ENCODE measurements at regions not wholly inside any gene's neighbourhood (a gene's known extent, or its start where the extent isn't known, plus 50 kb on each side); places are given as distances from the start of the nearest gene placed in this dataset.

- no peak for TF ChIP-seq CEBPB (IDR thresholded peaks at IDR 0.05; ENCODE audit: low read depth, low read length)
- no peak for TF ChIP-seq MAFK (IDR thresholded peaks at IDR 0.05; ENCODE audit: low read depth, low read length)
- no peak for TF ChIP-seq CTCF (conservative IDR thresholded peaks at IDR 0.05; ENCODE audit: low read depth, low read length)
- no peak for TF ChIP-seq POLR2A (IDR thresholded peaks at IDR 0.05; ENCODE audit: low read depth, low read length)
- no peak for TF ChIP-seq RFX5 (IDR thresholded peaks at IDR 0.05; ENCODE audit: low read depth, low read length)
These were observed 124.9 kb upstream of the ETAA1 start for GRCh38 chr2:67272195-67272594.

All from IMR-90 (cell line).